HCT116 (cell line): ENCODE measurements at regions not wholly inside any gene's neighbourhood (a gene's known extent, or its start where the extent isn't known, plus 50 kb on each side); places are given as distances from the start of the nearest gene placed in this dataset.

ENCODE experiments used
- ATAC-seq: fragments of 200-7000 bp; cut with Tn5 transposase; 2 replicates; pipeline ENCODE4 v1.9.1; 2020; ENCODE audit warnings: mild to moderate bottlenecking, moderate library complexity
- BruUV-seq: library from RNA; stranded (reverse); fragments of 400-500 nt; replicated peaks from 2 replicates; lab custom pipeline; 2021; lab: Mats Ljungman, UMichigan
- CTCF ChIA-PET: fragments of 300-600 bp; sonication (Branson Sonifier 250); formaldehyde crosslinking; loops from one replicate; lab custom pipeline; 2021; ENCODE audit warnings: antibody characterized with exemption; lab: Charles Lee
- POLR2A ChIA-PET: fragments of 300-600, 350-600 bp; sonication (Branson Sonifier 250); formaldehyde crosslinking; loops from one replicate; lab custom pipeline; 2021; ENCODE audit warnings: antibody characterized with exemption; lab: Charles Lee
- RAD21 ChIA-PET, 2 experiments: fragments of 300-600 bp; sonication (Branson Sonifier 250); formaldehyde crosslinking; loops; one replicate each; lab custom pipeline; 2023; ENCODE audit warnings: low total read pairs in 2 of 2; ENCODE audit not compliant: uncharacterized antibody in 2 of 2, unreplicated experiment in 2 of 2, low non-redundant PET in 1 of 2; lab: Charles Lee
- DNase-seq: peaks from one replicate; pipeline ENCODE4 v3.0.0-alpha.2; 2010; ENCODE audit warnings: low read depth, low spot score
- H2AFZ ChIP-seq: fragments of 200-600 bp; shearing (Covaris generic), sonication (generic); 2 replicates; pipeline ENCODE4 v1.6.1; 2017; ENCODE audit warnings: low read depth, mixed run types, mixed read lengths, antibody characterized with exemption, low read length; ENCODE audit not compliant: poor library complexity, severe bottlenecking
- H3K27ac ChIP-seq: 2 replicates; pipeline ENCODE4 v1.5.1; 2012; ENCODE audit warnings: low read depth, low read length
- H3K27me3 ChIP-seq: fragments of 200-600 bp; sonication (generic); 2 replicates; pipeline ENCODE4 v1.6.1; 2016; ENCODE audit warnings: mixed run types, low read length, mixed read lengths; ENCODE audit not compliant: insufficient read depth
- H3K36me3 ChIP-seq, 2 experiments: fragments of 200-500 bp in 1 of 2; fragments of 200-600 bp in 1 of 2; sonication (Bioruptor generic) in 1 of 2; sonication (generic) in 1 of 2; 2 replicates each; pipeline versions ENCODE4 v1.5.1 to v1.6.1; 2014 to 2016; ENCODE audit warnings: low read length in 2 of 2, inconsistent platforms in 1 of 2, mixed read lengths in 1 of 2, mixed run types in 1 of 2; ENCODE audit not compliant: insufficient read depth in 2 of 2, control insufficient read depth in 1 of 2
- H3K4me1 ChIP-seq, 2 experiments: fragments of 200-600 bp in 1 of 2; sonication (generic) in 1 of 2; 2 replicates each; pipeline versions ENCODE4 v1.5.1 to v1.6.1; 2012 to 2017; ENCODE audit warnings: low read length in 2 of 2, inconsistent platforms in 1 of 2, mild to moderate bottlenecking in 1 of 2, mixed read lengths in 1 of 2, mixed run types in 1 of 2, moderate library complexity in 1 of 2; ENCODE audit not compliant: insufficient read depth in 2 of 2, control insufficient read depth in 1 of 2
- H3K4me2 ChIP-seq: fragments of 200-600 bp; sonication (generic); 2 replicates; pipeline ENCODE4 v1.6.1; 2017; ENCODE audit warnings: mixed run types, low read length, mixed read lengths
- H3K4me3 ChIP-seq, 2 experiments: fragments of 200-600 bp in 1 of 2; sonication (generic) in 1 of 2; replicated peaks in 1 of 2; 2 replicates each; pipeline ENCODE4 v1.5.1; 2011 to 2016; ENCODE audit warnings: low read length in 2 of 2, control low read depth in 1 of 2, low read depth in 1 of 2, mild to moderate bottlenecking in 1 of 2, mixed read lengths in 1 of 2, mixed run types in 1 of 2
- H3K79me2 ChIP-seq: fragments of 200-600 bp; sonication (generic); 2 replicates; pipeline ENCODE4 v1.6.1; 2017; ENCODE audit warnings: mild to moderate bottlenecking, mixed run types, low read length, moderate library complexity, mixed read lengths; ENCODE audit not compliant: insufficient read depth
- H3K9ac ChIP-seq: fragments of 200-600 bp; sonication (generic); 2 replicates; pipeline ENCODE4 v1.6.1; 2016; ENCODE audit warnings: low read length, mixed read lengths
- H3K9me2 ChIP-seq: fragments of 200-600 bp; sonication (generic), shearing (Covaris generic); 2 replicates; pipeline ENCODE4 v1.6.1; 2017; ENCODE audit warnings: mixed run types, mild to moderate bottlenecking, moderate library complexity; ENCODE audit not compliant: insufficient read depth
- H3K9me3 ChIP-seq, 2 experiments: fragments of 200-500 bp in 1 of 2; fragments of 200-600 bp in 1 of 2; sonication (Bioruptor generic) in 1 of 2; sonication (generic) in 1 of 2; 2 replicates each; pipeline ENCODE4 v1.6.1; 2014 to 2017; ENCODE audit warnings: low read length in 2 of 2, mixed read lengths in 2 of 2, inconsistent platforms in 1 of 2, low read depth in 1 of 2, mild to moderate bottlenecking in 1 of 2, mixed run types in 1 of 2, moderate library complexity in 1 of 2; ENCODE audit not compliant: control insufficient read depth in 1 of 2, insufficient read depth in 1 of 2
- H4K20me1 ChIP-seq: fragments of 200-600 bp; sonication (generic), shearing (Covaris generic); 2 replicates; pipeline ENCODE4 v1.6.1; 2017; ENCODE audit warnings: mixed run types, mild to moderate bottlenecking, moderate library complexity; ENCODE audit not compliant: insufficient read depth
- CBX3 ChIP-seq: IDR thresholded peaks from 2 replicates; pipeline ENCODE4 v1.6.1; 2012; ENCODE audit warnings: low read depth
- EGR1 ChIP-seq: IDR thresholded peaks from 2 replicates; pipeline ENCODE4 v1.6.1; 2012; ENCODE audit warnings: low read depth
- EZH2 ChIP-seq: fragments of 200-600 bp; sonication (generic); IDR thresholded peaks from 2 replicates; pipeline ENCODE4 v1.6.1; 2017; ENCODE audit warnings: antibody characterized with exemption, mixed run types
- EZH2phosphoT487 ChIP-seq: fragments of 200-600 bp; IDR thresholded peaks from 2 replicates; pipeline ENCODE4 v1.6.1; 2018; ENCODE audit warnings: antibody characterized with exemption, borderline replicate concordance
- FOSL1 ChIP-seq: IDR thresholded peaks from 2 replicates; pipeline ENCODE4 v1.6.1; 2012; ENCODE audit warnings: low read depth
- POLR2A ChIP-seq: IDR thresholded peaks from 2 replicates; pipeline ENCODE4 v1.7.0; 2011; ENCODE audit warnings: borderline replicate concordance; ENCODE audit not compliant: insufficient read depth, insufficient read length; ENCODE audit errors: extremely low read depth
- POLR2AphosphoS5 ChIP-seq: IDR thresholded peaks from 2 replicates; pipeline ENCODE4 v1.6.1; 2011; ENCODE audit warnings: mild to moderate bottlenecking, low read depth, low read length, moderate library complexity
- RAD21 ChIP-seq: IDR thresholded peaks from 2 replicates; pipeline ENCODE4 v1.6.1; 2012; ENCODE audit warnings: low read depth, mild to moderate bottlenecking
- SIN3A ChIP-seq: IDR thresholded peaks from 2 replicates; pipeline ENCODE4 v1.6.1; 2012; ENCODE audit warnings: low read depth
- SRF ChIP-seq: IDR thresholded peaks from 2 replicates; pipeline ENCODE4 v1.6.1; 2012; ENCODE audit warnings: low read depth
- TCF7L2 ChIP-seq: IDR thresholded peaks from 2 replicates; pipeline ENCODE4 v1.7.0; 2011; ENCODE audit warnings: borderline replicate concordance, inconsistent platforms; ENCODE audit not compliant: insufficient read depth, insufficient read length; ENCODE audit errors: extremely low read depth
- YY1 ChIP-seq: IDR thresholded peaks from 2 replicates; pipeline ENCODE4 v1.6.1; 2011; ENCODE audit warnings: low read length, low read depth, moderate library complexity, mild to moderate bottlenecking; ENCODE audit not compliant: insufficient replicate concordance; ENCODE audit errors: extremely low read depth
- ZFX ChIP-seq: fragments of 450-650 bp; IDR thresholded peaks from 2 replicates; pipeline ENCODE4 v1.6.1; 2017
- intact Hi-C: fragments of 100-400 bp; cut with micrococcal nuclease; formaldehyde crosslinking; loops from 2 replicates; pipeline ENCODE4 v1.10.0; 2022
- TF ChIP-seq, protein P1 (sequence below): IDR thresholded peaks from 2 replicates; pipeline ENCODE4 v1.6.1; 2012
- TF ChIP-seq, protein P2 (sequence below): IDR thresholded peaks from 2 replicates; pipeline ENCODE4 v1.6.1; 2012; ENCODE audit warnings: low read depth
- TF ChIP-seq, protein P3 (sequence below), 3 experiments: fragments of 200-600 bp in 1 of 3; sonication (generic) in 1 of 3; IDR thresholded peaks in 2 of 3; conservative IDR thresholded peaks in 1 of 3; 2 replicates each; pipeline ENCODE4 v1.5.1; 2012 to 2017; ENCODE audit warnings: low read depth in 2 of 3, low read length in 2 of 3, antibody characterized with exemption in 1 of 3, borderline replicate concordance in 1 of 3, control low read depth in 1 of 3, mild to moderate bottlenecking in 1 of 3, mixed read lengths in 1 of 3, mixed run types in 1 of 3, moderate library complexity in 1 of 3; ENCODE audit not compliant: insufficient read depth in 1 of 3
- TF ChIP-seq, protein P4 (sequence below): IDR thresholded peaks from 2 replicates; pipeline ENCODE4 v1.6.1; 2011; ENCODE audit warnings: mild to moderate bottlenecking, low read length, moderate library complexity; ENCODE audit not compliant: insufficient replicate concordance; ENCODE audit errors: extremely low read depth

DNA sequence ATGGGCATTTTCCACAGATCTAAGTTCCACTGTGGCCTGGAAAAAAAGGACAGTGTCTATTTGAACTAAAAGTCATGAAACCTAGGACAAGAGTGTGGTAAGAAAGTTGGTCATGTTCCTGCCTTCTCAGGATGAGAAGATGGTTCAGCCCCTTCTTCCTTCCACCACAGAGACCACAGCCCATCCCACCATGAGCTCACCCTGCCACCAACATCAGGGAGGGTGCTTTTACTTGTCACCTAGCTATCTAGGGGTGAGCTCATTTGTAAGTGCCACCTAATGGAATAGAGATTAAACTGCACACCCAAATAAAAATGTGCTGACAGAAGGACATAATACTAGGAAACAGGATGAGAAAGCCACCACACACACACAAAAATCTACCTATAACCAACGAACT is 235.9 kb downstream of the SPIN4 start:
- no peak overlapping the region for H3K4me2 ChIP-seq
- no peak overlapping the region for H3K4me3 ChIP-seq
- H2AFZ ChIP-seq: no peak overlapping the region
- BruUV-seq: no TSS peak
- TF ChIP-seq SIN3A: no peak
- no peak for TF ChIP-seq POLR2A
- TF ChIP-seq, protein P1, sequence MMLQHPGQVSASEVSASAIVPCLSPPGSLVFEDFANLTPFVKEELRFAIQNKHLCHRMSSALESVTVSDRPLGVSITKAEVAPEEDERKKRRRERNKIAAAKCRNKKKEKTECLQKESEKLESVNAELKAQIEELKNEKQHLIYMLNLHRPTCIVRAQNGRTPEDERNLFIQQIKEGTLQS: no peak
- TF ChIP-seq, protein P2, sequence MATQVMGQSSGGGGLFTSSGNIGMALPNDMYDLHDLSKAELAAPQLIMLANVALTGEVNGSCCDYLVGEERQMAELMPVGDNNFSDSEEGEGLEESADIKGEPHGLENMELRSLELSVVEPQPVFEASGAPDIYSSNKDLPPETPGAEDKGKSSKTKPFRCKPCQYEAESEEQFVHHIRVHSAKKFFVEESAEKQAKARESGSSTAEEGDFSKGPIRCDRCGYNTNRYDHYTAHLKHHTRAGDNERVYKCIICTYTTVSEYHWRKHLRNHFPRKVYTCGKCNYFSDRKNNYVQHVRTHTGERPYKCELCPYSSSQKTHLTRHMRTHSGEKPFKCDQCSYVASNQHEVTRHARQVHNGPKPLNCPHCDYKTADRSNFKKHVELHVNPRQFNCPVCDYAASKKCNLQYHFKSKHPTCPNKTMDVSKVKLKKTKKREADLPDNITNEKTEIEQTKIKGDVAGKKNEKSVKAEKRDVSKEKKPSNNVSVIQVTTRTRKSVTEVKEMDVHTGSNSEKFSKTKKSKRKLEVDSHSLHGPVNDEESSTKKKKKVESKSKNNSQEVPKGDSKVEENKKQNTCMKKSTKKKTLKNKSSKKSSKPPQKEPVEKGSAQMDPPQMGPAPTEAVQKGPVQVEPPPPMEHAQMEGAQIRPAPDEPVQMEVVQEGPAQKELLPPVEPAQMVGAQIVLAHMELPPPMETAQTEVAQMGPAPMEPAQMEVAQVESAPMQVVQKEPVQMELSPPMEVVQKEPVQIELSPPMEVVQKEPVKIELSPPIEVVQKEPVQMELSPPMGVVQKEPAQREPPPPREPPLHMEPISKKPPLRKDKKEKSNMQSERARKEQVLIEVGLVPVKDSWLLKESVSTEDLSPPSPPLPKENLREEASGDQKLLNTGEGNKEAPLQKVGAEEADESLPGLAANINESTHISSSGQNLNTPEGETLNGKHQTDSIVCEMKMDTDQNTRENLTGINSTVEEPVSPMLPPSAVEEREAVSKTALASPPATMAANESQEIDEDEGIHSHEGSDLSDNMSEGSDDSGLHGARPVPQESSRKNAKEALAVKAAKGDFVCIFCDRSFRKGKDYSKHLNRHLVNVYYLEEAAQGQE: no peak
- TF ChIP-seq EZH2: no peak
- no peak for TF ChIP-seq TCF7L2
- TF ChIP-seq EGR1: no peak
- TF ChIP-seq SRF: no peak
- TF ChIP-seq, protein P3, sequence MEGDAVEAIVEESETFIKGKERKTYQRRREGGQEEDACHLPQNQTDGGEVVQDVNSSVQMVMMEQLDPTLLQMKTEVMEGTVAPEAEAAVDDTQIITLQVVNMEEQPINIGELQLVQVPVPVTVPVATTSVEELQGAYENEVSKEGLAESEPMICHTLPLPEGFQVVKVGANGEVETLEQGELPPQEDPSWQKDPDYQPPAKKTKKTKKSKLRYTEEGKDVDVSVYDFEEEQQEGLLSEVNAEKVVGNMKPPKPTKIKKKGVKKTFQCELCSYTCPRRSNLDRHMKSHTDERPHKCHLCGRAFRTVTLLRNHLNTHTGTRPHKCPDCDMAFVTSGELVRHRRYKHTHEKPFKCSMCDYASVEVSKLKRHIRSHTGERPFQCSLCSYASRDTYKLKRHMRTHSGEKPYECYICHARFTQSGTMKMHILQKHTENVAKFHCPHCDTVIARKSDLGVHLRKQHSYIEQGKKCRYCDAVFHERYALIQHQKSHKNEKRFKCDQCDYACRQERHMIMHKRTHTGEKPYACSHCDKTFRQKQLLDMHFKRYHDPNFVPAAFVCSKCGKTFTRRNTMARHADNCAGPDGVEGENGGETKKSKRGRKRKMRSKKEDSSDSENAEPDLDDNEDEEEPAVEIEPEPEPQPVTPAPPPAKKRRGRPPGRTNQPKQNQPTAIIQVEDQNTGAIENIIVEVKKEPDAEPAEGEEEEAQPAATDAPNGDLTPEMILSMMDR (IDR thresholded peaks at IDR 0.05 in 2 of 3, conservative IDR thresholded peaks at IDR 0.05 in 1 of 3; ENCODE audit: borderline replicate concordance in 1 of 3, insufficient read depth in 1 of 3, low read depth in 2 of 3, low read length in 2 of 3): no peak
- TF ChIP-seq, protein P4, sequence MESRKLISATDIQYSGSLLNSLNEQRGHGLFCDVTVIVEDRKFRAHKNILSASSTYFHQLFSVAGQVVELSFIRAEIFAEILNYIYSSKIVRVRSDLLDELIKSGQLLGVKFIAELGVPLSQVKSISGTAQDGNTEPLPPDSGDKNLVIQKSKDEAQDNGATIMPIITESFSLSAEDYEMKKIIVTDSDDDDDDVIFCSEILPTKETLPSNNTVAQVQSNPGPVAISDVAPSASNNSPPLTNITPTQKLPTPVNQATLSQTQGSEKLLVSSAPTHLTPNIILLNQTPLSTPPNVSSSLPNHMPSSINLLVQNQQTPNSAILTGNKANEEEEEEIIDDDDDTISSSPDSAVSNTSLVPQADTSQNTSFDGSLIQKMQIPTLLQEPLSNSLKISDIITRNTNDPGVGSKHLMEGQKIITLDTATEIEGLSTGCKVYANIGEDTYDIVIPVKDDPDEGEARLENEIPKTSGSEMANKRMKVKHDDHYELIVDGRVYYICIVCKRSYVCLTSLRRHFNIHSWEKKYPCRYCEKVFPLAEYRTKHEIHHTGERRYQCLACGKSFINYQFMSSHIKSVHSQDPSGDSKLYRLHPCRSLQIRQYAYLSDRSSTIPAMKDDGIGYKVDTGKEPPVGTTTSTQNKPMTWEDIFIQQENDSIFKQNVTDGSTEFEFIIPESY: no peak
- no peak for TF ChIP-seq YY1
- TF ChIP-seq ZFX: no peak
- TF ChIP-seq CBX3: no peak
- TF ChIP-seq RAD21: no peak
- no peak for TF ChIP-seq EZH2phosphoT487
- no peak for TF ChIP-seq FOSL1
- TF ChIP-seq POLR2AphosphoS5: no peak
- no peaks in the 10 kb centered on the region for H3K9me3 ChIP-seq
- H3K36me3 ChIP-seq: no peaks in the 10 kb centered on the region
- H3K4me1 ChIP-seq: no peaks in the 10 kb centered on the region
- H3K9ac ChIP-seq: no peak overlapping the region
- ATAC-seq (no peak), DNase-seq (no peak)
- no peaks in the 10 kb centered on the region for H3K9me2 ChIP-seq
- H4K20me1 ChIP-seq: no peaks in the 10 kb centered on the region
- no peak overlapping the region for H3K27ac ChIP-seq
- H3K27me3 ChIP-seq: no peaks in the 10 kb centered on the region
- RAD21 ChIA-PET: no interaction called here
- intact Hi-C loops: no loop called here
- POLR2A ChIA-PET: no interaction called here
- CTCF ChIA-PET: no interaction called here
- H3K79me2 ChIP-seq: no peaks in the 10 kb centered on the region
